ENCODE measurements at regions not wholly inside any gene's neighbourhood (a gene's known extent, or its start where the extent isn't known, plus 50 kb on each side); places are given as distances from the start of the nearest gene placed in this dataset.

GRCh38 chr9:134560654-134561053 lies 80.9 kb upstream of the COL5A1 start:
- in situ Hi-C loops (cut with HindIII; ENCODE audit: low pct_ligation_motif_present, low sequenced_read_pairs), result loop anchor here (10.0 to 25.0 kb wide), 2 partner anchors 74 to 98 kb away; no protein-coding TSS in a partner anchor
- no peak for TF ChIP-seq CTCF (IDR thresholded peaks at IDR 0.05; ENCODE audit: low read depth, low read length, missing control alignments)
- no peaks in the 10 kb centered on the region for H3K27me3 ChIP-seq (replicated peaks)

GRCh38 chr9:134561427-134562145 lies 80.0 kb upstream of the COL5A1 start:
- TF ChIP-seq CTCF (IDR thresholded peaks at IDR 0.05; ENCODE audit: low read depth, low read length, missing control alignments), result no peak
- H3K36me3 ChIP-seq (replicated peaks), result no peaks in the 10 kb centered on the region
- no peak for DNase-seq
- in situ Hi-C loops (cut with HindIII; ENCODE audit: low pct_ligation_motif_present, low sequenced_read_pairs), result loop anchor here (10.0 to 25.0 kb wide), 2 partner anchors 73 to 99 kb away; no protein-coding TSS in a partner anchor
- no peak overlapping the region for H3K4me3 ChIP-seq (ENCODE audit: low read depth, low read length)
- no peaks in the 10 kb centered on the region for H3K27me3 ChIP-seq (replicated peaks)
- no peak overlapping the region for H3K27ac ChIP-seq

More at GRCh38 chr9:134560654-134561053, 80.9 kb upstream of the COL5A1 start:
- no peak for DNase-seq
- Histone ChIP-seq H3K27ac (no peak overlapping the region), H3K36me3 (replicated peaks) (no peaks in the 10 kb centered on the region), H3K4me3 (ENCODE audit: low read depth, low read length) (no peak overlapping the region)

- DNase-seq, result no peak
- H3K27me3 ChIP-seq (replicated peaks), result no peaks in the 10 kb centered on the region
- no peaks in the 10 kb centered on the region for H3K36me3 ChIP-seq (replicated peaks)
- no peak for TF ChIP-seq CTCF (IDR thresholded peaks at IDR 0.05; ENCODE audit: low read depth, low read length, missing control alignments)
- in situ Hi-C loops (cut with HindIII; ENCODE audit: low pct_ligation_motif_present, low sequenced_read_pairs), result loop anchor here (10.0 to 25.0 kb wide), 2 partner anchors 73 to 100 kb away; no protein-coding TSS in a partner anchor
- H3K4me3 ChIP-seq (ENCODE audit: low read depth, low read length), result no peak overlapping the region
- no peak overlapping the region for H3K27ac ChIP-seq
Observed at GRCh38 chr9:134562146-134562849, 79.3 kb upstream of the COL5A1 start.

GRCh38 chr9:134563397-134563796 lies 78.2 kb upstream of the COL5A1 start:
- Histone ChIP-seq H3K27me3 (replicated peaks) (no peaks in the 10 kb centered on the region), H3K27ac (no peak overlapping the region), H3K36me3 (replicated peaks) (no peaks in the 10 kb centered on the region), H3K4me3 (ENCODE audit: low read depth, low read length) (no peak overlapping the region)
- in situ Hi-C loops (cut with HindIII; ENCODE audit: low pct_ligation_motif_present, low sequenced_read_pairs), result loop anchor here (10.0 to 25.0 kb wide), 2 partner anchors 71 to 101 kb away; no protein-coding TSS in a partner anchor
- TF ChIP-seq CTCF (IDR thresholded peaks at IDR 0.05; ENCODE audit: low read depth, low read length, missing control alignments), result no peak
- DNase-seq, result no peak

GRCh38 chr9:134564431-134565170 lies 77.0 kb upstream of the COL5A1 start:
- peak; percentile 71 for DNase-seq
- Histone ChIP-seq H3K36me3 (replicated peaks) (no peaks in the 10 kb centered on the region), H3K27me3 (replicated peaks) (no peaks in the 10 kb centered on the region), H3K27ac (no peak overlapping the region), H3K4me3 (ENCODE audit: low read depth, low read length) (no peak overlapping the region)
- TF ChIP-seq CTCF (IDR thresholded peaks at IDR 0.05; ENCODE audit: low read depth, low read length, missing control alignments), result no peak
- in situ Hi-C loops (cut with HindIII; ENCODE audit: low pct_ligation_motif_present, low sequenced_read_pairs), result loop anchor here (10.0 to 25.0 kb wide), 2 partner anchors 70 to 102 kb away; no protein-coding TSS in a partner anchor

All from brain microvascular endothelial cell (primary cell).